ENCODE measurements at regions not wholly inside any gene's neighbourhood (a gene's known extent, or its start where the extent isn't known, plus 50 kb on each side); places are given as distances from the start of the nearest gene placed in this dataset.
A peak's percentile ranks its signal among the peaks of the same experiment; 100 is the strongest.

DNA sequence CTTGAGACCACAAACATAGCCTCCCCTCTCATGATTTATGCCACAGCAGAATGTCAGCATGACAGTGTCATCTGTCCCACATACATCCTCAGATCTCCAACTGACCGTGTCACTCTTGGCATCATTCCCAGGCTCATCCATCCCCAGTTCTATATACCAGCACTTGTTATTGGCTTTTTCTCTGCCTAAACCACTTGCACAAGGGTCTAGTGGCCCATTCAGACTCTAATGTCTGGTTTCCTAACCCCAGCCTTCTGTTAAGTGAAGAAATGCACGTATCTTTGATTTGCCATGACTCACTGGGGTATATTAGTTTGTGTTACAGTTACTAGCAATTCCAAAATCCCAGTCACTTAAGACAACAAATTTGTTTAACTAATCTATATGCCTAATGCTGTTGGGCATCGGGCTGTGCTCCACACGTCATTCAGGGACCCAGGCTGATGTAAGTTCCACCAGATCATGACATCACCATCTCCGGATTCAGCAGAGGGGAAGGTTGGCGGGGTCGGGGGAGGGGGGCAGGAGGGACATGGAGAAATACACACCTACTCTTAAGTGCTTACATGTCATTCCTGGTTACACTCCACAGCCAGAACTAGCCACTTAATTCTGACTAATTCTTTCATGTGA, 517.4 kb downstream of the BUD13 start:
- TF ChIP-seq, protein P1, sequence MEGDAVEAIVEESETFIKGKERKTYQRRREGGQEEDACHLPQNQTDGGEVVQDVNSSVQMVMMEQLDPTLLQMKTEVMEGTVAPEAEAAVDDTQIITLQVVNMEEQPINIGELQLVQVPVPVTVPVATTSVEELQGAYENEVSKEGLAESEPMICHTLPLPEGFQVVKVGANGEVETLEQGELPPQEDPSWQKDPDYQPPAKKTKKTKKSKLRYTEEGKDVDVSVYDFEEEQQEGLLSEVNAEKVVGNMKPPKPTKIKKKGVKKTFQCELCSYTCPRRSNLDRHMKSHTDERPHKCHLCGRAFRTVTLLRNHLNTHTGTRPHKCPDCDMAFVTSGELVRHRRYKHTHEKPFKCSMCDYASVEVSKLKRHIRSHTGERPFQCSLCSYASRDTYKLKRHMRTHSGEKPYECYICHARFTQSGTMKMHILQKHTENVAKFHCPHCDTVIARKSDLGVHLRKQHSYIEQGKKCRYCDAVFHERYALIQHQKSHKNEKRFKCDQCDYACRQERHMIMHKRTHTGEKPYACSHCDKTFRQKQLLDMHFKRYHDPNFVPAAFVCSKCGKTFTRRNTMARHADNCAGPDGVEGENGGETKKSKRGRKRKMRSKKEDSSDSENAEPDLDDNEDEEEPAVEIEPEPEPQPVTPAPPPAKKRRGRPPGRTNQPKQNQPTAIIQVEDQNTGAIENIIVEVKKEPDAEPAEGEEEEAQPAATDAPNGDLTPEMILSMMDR (IDR thresholded peaks at IDR 0.05; ENCODE audit: unreplicated experiment) = no peak
- no peak overlapping the region for H3K4me3 Mint-ChIP-seq
- no peaks in the 10 kb centered on the region for H3K9me3 Mint-ChIP-seq
- H3K36me3 Mint-ChIP-seq = no peaks in the 10 kb centered on the region
- peaks cover 28% of the 10 kb centered on the region for H3K27me3 Mint-ChIP-seq (ENCODE audit: low read depth)
- no peak overlapping the region for H3K27ac Mint-ChIP-seq
- DNase-seq (ENCODE audit: low spot score in 2 of 2, unreplicated experiment in 2 of 2) = no peak
- peaks cover 21% of the 10 kb centered on the region for H3K4me1 Mint-ChIP-seq

DNA sequence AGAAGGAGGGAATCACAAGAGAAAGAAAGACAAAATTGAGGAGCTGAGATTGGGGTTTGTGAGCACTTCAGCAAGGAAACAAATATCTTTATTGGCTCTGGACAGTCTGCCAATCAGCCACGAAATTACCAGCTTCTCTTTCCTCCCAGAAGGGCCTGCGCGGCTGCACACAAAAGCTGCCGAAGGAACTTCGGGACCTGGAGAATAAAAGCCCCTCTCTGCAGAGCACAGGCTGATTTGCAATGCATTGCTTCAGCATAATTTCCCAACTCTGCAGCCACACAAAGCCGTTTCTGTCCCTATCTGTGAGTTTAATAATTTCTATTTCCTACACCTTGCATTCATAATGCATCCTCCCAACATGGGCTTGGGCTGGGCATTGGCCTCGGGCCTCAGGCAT, 522.6 kb downstream of the BUD13 start:
- no peak for DNase-seq (ENCODE audit: low spot score in 2 of 2, unreplicated experiment in 2 of 2)
- H3K27me3 Mint-ChIP-seq (ENCODE audit: low read depth) = peaks cover 31% of the 10 kb centered on the region
- no peaks in the 10 kb centered on the region for H3K4me1 Mint-ChIP-seq
- no peak overlapping the region for H3K4me3 Mint-ChIP-seq
- H3K36me3 Mint-ChIP-seq = no peaks in the 10 kb centered on the region
- no peak overlapping the region for H3K27ac Mint-ChIP-seq
- no peaks in the 10 kb centered on the region for H3K9me3 Mint-ChIP-seq
- TF ChIP-seq, protein P1 (IDR thresholded peaks at IDR 0.05; ENCODE audit: unreplicated experiment) = no peak

DNA sequence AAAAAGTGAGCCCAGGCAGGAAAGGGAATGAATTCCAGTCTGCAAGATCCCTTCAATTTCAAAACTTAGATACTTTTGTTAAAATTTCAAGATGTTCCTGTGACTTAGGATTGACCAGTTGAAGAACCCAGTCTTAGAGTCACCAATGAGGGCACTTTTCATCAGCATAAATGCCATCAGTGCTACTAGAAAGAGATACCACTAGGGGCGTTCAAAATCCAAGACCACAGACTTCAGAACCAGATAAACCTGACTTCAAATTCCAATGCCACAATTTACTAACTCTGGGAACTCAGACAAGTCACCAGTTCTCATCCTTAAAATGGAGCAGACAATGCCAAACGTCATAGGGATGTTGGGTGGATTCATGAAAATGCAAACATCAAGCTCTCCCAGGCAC, 523.2 kb downstream of the BUD13 start:
- Mint-ChIP-seq H3K27ac (no peak overlapping the region), H3K9me3 (no peaks in the 10 kb centered on the region), H3K4me3 (no peak overlapping the region), H3K27me3 (ENCODE audit: low read depth) (peaks cover 32% of the 10 kb centered on the region), H3K36me3 (no peaks in the 10 kb centered on the region), H3K4me1 (no peaks in the 10 kb centered on the region)
- no peak for DNase-seq (ENCODE audit: low spot score in 2 of 2, unreplicated experiment in 2 of 2)
- TF ChIP-seq, protein P1 (IDR thresholded peaks at IDR 0.05; ENCODE audit: unreplicated experiment) = peak; percentile 13

GRCh38 chr11:116244889-116245288, 527.9 kb downstream of the BUD13 start:
- H3K27ac Mint-ChIP-seq = no peak overlapping the region
- H3K4me3 Mint-ChIP-seq = no peak overlapping the region
- H3K4me1 Mint-ChIP-seq = no peaks in the 10 kb centered on the region
- H3K36me3 Mint-ChIP-seq = no peaks in the 10 kb centered on the region
- DNase-seq (ENCODE audit: low spot score in 2 of 2, unreplicated experiment in 2 of 2) = no peak
- H3K27me3 Mint-ChIP-seq (ENCODE audit: low read depth) = peaks cover 29% of the 10 kb centered on the region
- TF ChIP-seq, protein P1 (IDR thresholded peaks at IDR 0.05; ENCODE audit: unreplicated experiment) = no peak
- H3K9me3 Mint-ChIP-seq = no peaks in the 10 kb centered on the region

DNA sequence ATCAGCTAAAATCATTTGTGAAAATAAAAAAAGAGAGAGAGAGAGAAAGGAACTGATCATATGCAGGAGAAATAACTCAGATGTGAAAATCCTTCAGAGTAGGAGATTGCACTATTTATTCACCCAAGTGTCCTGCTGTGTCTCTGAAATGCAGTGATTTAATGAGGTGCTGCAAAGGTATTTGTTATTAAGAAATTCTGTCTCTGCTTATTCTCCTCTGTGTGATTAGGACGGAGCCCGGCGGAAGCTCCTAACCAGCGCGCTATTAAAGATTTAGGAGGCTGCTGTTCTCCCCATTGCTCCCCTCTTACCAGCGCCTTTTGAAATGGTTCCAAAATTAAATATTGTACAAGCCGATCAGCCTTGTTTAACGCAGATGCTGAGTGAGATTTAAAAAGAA, 528.3 kb downstream of the BUD13 start:
- H3K4me1 Mint-ChIP-seq = no peaks in the 10 kb centered on the region
- no peaks in the 10 kb centered on the region for H3K36me3 Mint-ChIP-seq
- no peak overlapping the region for H3K4me3 Mint-ChIP-seq
- TF ChIP-seq, protein P1 (IDR thresholded peaks at IDR 0.05; ENCODE audit: unreplicated experiment) = no peak
- H3K27me3 Mint-ChIP-seq (ENCODE audit: low read depth) = peaks cover 29% of the 10 kb centered on the region
- H3K27ac Mint-ChIP-seq = no peak overlapping the region
- DNase-seq (ENCODE audit: low spot score in 2 of 2, unreplicated experiment in 2 of 2) = no peak
- H3K9me3 Mint-ChIP-seq = no peaks in the 10 kb centered on the region

DNA sequence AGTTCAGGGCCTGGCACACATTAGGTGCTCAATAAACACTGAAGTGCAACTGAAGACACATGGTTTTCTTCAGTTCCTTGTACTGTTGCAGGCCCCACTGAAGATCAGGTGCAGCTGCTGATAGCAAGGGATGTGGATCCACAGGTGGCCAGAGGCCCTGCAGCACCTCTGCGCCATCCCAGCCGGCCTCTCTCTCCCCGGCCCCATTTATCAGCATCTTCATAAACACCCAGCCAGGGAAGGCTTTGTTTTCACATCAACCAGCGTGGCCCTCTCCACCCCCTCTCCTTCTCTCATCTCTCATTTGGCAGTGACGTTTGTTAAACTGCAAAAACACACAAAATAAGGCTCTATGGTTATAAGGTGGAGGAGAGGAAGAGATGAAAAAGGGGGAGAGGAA, 528.8 kb downstream of the BUD13 start:
- Mint-ChIP-seq H3K27ac (no peak overlapping the region), H3K4me1 (no peaks in the 10 kb centered on the region), H3K36me3 (no peaks in the 10 kb centered on the region), H3K9me3 (no peaks in the 10 kb centered on the region), H3K27me3 (ENCODE audit: low read depth) (peaks cover 33% of the 10 kb centered on the region), H3K4me3 (no peak overlapping the region)
- DNase-seq (ENCODE audit: low spot score in 2 of 2, unreplicated experiment in 2 of 2) = no peak
- TF ChIP-seq, protein P1 (IDR thresholded peaks at IDR 0.05; ENCODE audit: unreplicated experiment) = no peak

Measured in mesothelial cell of epicardium (in vitro differentiated cells).